ENCODE measurements at regions not wholly inside any gene's neighbourhood (a gene's known extent, or its start where the extent isn't known, plus 50 kb on each side); places are given as distances from the start of the nearest gene placed in this dataset.

DNA sequence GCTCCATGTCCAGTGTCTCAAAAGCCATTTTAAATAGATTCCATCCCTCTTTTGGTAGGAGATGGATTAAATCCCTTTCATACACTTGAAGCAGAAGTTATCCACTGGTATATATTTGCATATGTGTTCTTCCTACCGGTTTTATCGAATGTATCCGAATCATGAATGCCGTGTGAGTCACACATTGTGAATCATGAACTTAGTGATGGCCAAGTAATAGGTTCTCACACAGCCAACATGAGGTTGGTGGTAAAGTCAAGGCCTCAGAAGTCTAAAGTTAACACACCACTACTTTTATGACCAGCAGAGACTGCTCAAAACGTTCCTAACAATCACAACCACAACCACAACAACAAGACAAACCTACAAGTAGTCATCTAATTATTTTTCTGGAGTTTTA, 345.5 kb downstream of the THBS2 start:
- H3K36me3 Mint-ChIP-seq, result no peaks in the 10 kb centered on the region
- H3K9me3 Mint-ChIP-seq, result peaks cover 3% of the 10 kb centered on the region
- no peak overlapping the region for H3K27ac Mint-ChIP-seq
- no peaks in the 10 kb centered on the region for H3K27me3 Mint-ChIP-seq
- H3K4me1 Mint-ChIP-seq, result no peaks in the 10 kb centered on the region
- no peak overlapping the region for H3K4me3 Mint-ChIP-seq
- DNase-seq (ENCODE audit: low spot score in 2 of 2) (no peak), ATAC-seq (ENCODE audit: low read depth) (no peak)

- Mint-ChIP-seq H3K4me3 (no peak overlapping the region), H3K27me3 (no peaks in the 10 kb centered on the region), H3K36me3 (no peaks in the 10 kb centered on the region), H3K4me1 (no peaks in the 10 kb centered on the region), H3K27ac (no peak overlapping the region), H3K9me3 (peaks cover 3% of the 10 kb centered on the region)
- DNase-seq (ENCODE audit: low spot score in 2 of 2) (no peak), ATAC-seq (ENCODE audit: low read depth) (no peak)
Observed at GRCh38 chr6:168906391-168906790, 347.3 kb downstream of the THBS2 start.

DNA sequence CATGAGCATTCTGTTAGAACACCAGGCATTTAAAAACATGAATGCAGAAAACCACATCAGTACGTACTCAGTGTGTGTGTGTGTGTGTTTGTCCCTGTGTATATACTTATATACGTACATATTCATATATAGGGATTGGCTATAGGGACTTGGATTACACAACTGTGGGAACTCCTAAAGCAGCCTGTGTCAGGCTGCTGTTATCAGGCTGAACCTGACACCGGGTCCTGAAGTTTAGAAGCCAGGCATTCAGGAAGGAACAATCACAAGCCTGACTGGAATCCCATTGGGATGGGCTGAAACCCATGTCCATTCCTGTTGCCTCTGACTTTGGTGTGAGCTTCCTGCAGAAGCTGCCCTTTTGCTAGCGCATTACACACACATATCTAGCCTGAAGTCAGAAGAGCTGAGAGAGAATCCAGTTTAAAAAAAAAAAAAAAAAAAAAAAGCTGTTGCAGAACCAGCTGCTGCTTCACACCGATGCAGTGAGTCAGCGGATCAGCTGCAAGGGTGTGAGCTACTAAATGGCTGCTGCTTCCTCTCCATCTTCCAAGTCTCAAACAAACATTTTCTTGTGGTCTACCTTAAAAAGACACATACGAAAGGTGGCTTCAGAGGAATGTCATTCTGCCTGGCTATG, 348.1 kb downstream of the THBS2 start:
- Mint-ChIP-seq H3K4me1 (no peaks in the 10 kb centered on the region), H3K9me3 (peaks cover 3% of the 10 kb centered on the region), H3K27me3 (no peaks in the 10 kb centered on the region), H3K4me3 (no peak overlapping the region), H3K27ac (no peak overlapping the region), H3K36me3 (no peaks in the 10 kb centered on the region)
- no peak for DNase-seq (ENCODE audit: low spot score in 2 of 2)
- no peak for ATAC-seq (ENCODE audit: low read depth)

GRCh38 chr6:168903613-168904345, 349.9 kb downstream of the THBS2 start:
- Mint-ChIP-seq H3K27me3 (peaks cover 9% of the 10 kb centered on the region), H3K4me1 (no peaks in the 10 kb centered on the region), H3K27ac (no peak overlapping the region), H3K9me3 (peaks cover 3% of the 10 kb centered on the region), H3K36me3 (no peaks in the 10 kb centered on the region), H3K4me3 (no peak overlapping the region)
- no peak for ATAC-seq (ENCODE audit: low read depth)
- DNase-seq (ENCODE audit: low spot score in 2 of 2), result no peak

DNA sequence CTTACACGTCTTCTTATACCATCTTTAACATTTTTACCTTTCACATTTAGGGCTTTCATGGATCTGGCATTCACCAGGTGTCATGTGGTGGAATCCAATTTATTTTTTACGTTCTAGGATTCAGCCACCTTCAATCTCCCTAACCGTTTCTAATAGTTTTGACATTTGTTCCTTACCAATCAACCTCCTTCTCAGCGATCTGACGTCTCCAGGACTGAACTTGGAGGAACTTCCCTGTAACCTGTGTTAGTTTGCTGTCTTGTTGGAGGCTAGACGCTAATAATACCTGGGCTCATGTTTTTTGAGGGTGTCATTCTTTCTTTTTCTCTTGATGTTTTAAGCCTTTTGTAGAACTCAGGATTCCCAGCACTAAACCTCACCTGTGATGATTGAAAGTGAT, 351.6 kb downstream of the THBS2 start:
- no peak for DNase-seq (ENCODE audit: low spot score in 2 of 2)
- Mint-ChIP-seq H3K4me1 (no peaks in the 10 kb centered on the region), H3K9me3 (peaks cover 1% of the 10 kb centered on the region), H3K36me3 (no peaks in the 10 kb centered on the region), H3K27me3 (peaks cover 13% of the 10 kb centered on the region), H3K27ac (no peak overlapping the region), H3K4me3 (no peak overlapping the region)
- ATAC-seq (ENCODE audit: low read depth), result no peak

- Mint-ChIP-seq H3K27me3 (peaks cover 13% of the 10 kb centered on the region), H3K4me1 (no peaks in the 10 kb centered on the region), H3K9me3 (peaks cover 1% of the 10 kb centered on the region), H3K36me3 (peaks cover 5% of the 10 kb centered on the region), H3K27ac (no peak overlapping the region), H3K4me3 (no peak overlapping the region)
- ATAC-seq (ENCODE audit: low read depth) (no peak), DNase-seq (ENCODE audit: low spot score in 2 of 2) (no peak)
Observed at GRCh38 chr6:168901076-168901475, 352.6 kb downstream of the THBS2 start.

- no peaks in the 10 kb centered on the region for H3K9me3 Mint-ChIP-seq
- H3K4me1 Mint-ChIP-seq, result peaks cover 5% of the 10 kb centered on the region
- ATAC-seq (ENCODE audit: low read depth) (no peak), DNase-seq (ENCODE audit: low spot score in 2 of 2) (no peak)
- H3K27me3 Mint-ChIP-seq, result peaks cover 13% of the 10 kb centered on the region
- H3K4me3 Mint-ChIP-seq, result no peak overlapping the region
- H3K27ac Mint-ChIP-seq, result no peak overlapping the region
- H3K36me3 Mint-ChIP-seq, result peaks cover 5% of the 10 kb centered on the region
Observed at GRCh38 chr6:168896321-168896720, 357.3 kb downstream of the THBS2 start.

DNA sequence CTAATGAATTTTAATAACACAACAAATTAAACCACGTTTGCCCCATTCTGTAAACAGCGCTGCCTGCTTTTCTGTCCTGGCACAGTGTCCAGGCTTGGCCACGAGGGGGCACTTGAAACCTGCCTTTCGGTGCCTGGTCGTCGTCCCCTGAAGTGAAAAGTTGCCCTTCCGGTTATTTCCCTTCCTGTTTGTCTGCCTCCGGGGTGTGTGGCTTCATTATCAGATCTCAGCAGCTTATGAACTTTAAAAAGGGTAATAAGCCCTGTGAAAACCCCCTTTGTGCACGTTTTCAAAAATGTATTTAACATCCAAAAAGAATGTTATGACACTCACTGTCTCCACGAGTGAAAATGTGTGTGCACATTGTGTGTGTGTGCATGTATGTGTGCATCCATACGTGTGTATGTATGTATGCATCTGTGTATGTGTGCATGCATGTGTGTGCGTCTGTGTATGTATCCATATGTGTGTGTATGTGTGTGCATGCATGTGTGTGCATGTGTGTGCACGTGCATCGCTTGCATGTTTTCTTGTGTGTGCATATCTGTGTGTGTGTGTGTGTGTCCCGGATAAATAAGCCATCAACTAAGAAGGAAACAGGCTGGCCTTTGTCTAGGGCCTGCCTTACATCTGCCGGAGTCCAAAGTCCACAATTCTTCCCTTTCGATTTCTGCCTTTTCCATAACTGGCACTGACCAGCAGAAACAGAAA, 358.4 kb downstream of the THBS2 start:
- peak overlapping the region; percentile 69 for H3K4me3 Mint-ChIP-seq
- no peaks in the 10 kb centered on the region for H3K9me3 Mint-ChIP-seq
- H3K27me3 Mint-ChIP-seq, result peaks cover 13% of the 10 kb centered on the region
- ATAC-seq (ENCODE audit: low read depth) (peak; percentile 79), DNase-seq (ENCODE audit: low spot score in 2 of 2) (peak; percentile 51 to 60)
- peaks cover 5% of the 10 kb centered on the region for H3K36me3 Mint-ChIP-seq
- no peak overlapping the region for H3K27ac Mint-ChIP-seq
- H3K4me1 Mint-ChIP-seq, result peaks cover 5% of the 10 kb centered on the region

GRCh38 chr6:168892031-168892430, 361.6 kb downstream of the THBS2 start:
- DNase-seq (ENCODE audit: low spot score in 2 of 2) (no peak), ATAC-seq (ENCODE audit: low read depth) (no peak)
- peaks cover 5% of the 10 kb centered on the region for H3K36me3 Mint-ChIP-seq
- no peaks in the 10 kb centered on the region for H3K9me3 Mint-ChIP-seq
- H3K27ac Mint-ChIP-seq, result no peak overlapping the region
- H3K27me3 Mint-ChIP-seq, result no peaks in the 10 kb centered on the region
- no peak overlapping the region for H3K4me3 Mint-ChIP-seq
- H3K4me1 Mint-ChIP-seq, result peaks cover 5% of the 10 kb centered on the region

DNA sequence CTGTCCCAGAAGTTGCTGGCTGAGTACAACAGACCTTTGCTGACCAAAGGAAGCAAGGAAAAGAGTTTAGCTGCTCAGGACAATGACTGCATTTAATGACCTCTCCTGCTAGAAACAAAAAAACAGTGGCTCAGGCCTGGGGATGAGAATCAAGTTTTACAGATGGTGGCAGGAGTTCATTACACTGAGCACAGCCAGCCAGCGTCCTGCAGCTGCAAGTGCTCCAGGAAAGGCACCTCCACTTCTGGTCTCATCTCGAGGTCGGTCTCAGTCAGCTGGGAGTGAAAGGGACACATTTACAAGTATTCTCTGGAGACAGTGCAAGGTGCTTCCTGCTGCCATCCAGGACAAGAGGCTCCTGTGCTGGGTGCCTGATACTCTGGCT, 362.7 kb downstream of the THBS2 start:
- Mint-ChIP-seq H3K27me3 (no peaks in the 10 kb centered on the region), H3K9me3 (no peaks in the 10 kb centered on the region), H3K27ac (no peak overlapping the region), H3K4me1 (peaks cover 5% of the 10 kb centered on the region), H3K4me3 (no peak overlapping the region), H3K36me3 (no peaks in the 10 kb centered on the region)
- no peak for ATAC-seq (ENCODE audit: low read depth)
- DNase-seq (ENCODE audit: low spot score in 2 of 2), result no peak

- Mint-ChIP-seq H3K9me3 (no peaks in the 10 kb centered on the region), H3K4me1 (peaks cover 5% of the 10 kb centered on the region), H3K27me3 (no peaks in the 10 kb centered on the region), H3K4me3 (no peak overlapping the region), H3K27ac (no peak overlapping the region), H3K36me3 (no peaks in the 10 kb centered on the region)
- ATAC-seq (ENCODE audit: low read depth) (no peak), DNase-seq (ENCODE audit: low spot score in 2 of 2) (no peak)
Observed at GRCh38 chr6:168890306-168890980, 363.2 kb downstream of the THBS2 start.

DNA sequence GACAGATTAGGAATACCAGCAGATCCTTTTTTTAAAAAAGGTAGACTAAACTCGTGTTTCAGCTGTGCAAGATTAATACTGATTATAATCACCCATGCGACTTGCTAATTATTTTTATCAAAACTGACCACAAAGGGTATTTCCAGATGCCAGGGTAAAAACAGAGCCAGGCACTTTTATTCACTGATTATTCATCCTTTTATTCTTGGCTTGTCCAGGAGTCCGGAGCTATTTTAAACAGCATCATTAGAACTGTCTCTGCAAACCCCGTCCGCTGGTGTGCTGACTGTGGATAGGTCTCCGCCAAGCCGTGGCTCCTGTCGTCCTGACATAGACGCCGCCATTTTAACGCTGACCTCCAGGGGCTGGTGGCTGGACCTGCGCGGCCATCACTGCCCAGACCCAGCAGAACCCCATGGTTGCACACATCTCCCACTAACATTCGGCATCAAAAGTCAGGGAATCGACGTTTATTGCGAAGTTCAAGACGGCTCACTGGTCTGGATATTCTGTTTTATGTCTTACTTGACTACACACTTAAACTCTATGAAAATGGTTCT, 364.8 kb downstream of the THBS2 start:
- no peak for ATAC-seq (ENCODE audit: low read depth)
- Mint-ChIP-seq H3K36me3 (no peaks in the 10 kb centered on the region), H3K4me3 (no peak overlapping the region), H3K27ac (no peak overlapping the region), H3K27me3 (peaks cover under 1% of the 10 kb centered on the region), H3K9me3 (peaks cover under 1% of the 10 kb centered on the region), H3K4me1 (peaks cover 3% of the 10 kb centered on the region)
- DNase-seq (ENCODE audit: low spot score in 2 of 2), result no peak

- H3K27me3 Mint-ChIP-seq, result peaks cover 1% of the 10 kb centered on the region
- ATAC-seq (ENCODE audit: low read depth) (no peak), DNase-seq (ENCODE audit: low spot score in 2 of 2) (no peak)
- no peaks in the 10 kb centered on the region for H3K36me3 Mint-ChIP-seq
- peaks cover 1% of the 10 kb centered on the region for H3K9me3 Mint-ChIP-seq
- H3K4me3 Mint-ChIP-seq, result no peak overlapping the region
- H3K27ac Mint-ChIP-seq, result no peak overlapping the region
- peaks cover 3% of the 10 kb centered on the region for H3K4me1 Mint-ChIP-seq
Observed at GRCh38 chr6:168888102-168888501, 365.5 kb downstream of the THBS2 start.

- Mint-ChIP-seq H3K27me3 (peaks cover 4% of the 10 kb centered on the region), H3K9me3 (peaks cover 1% of the 10 kb centered on the region), H3K4me1 (peaks cover 3% of the 10 kb centered on the region), H3K27ac (no peak overlapping the region), H3K36me3 (no peaks in the 10 kb centered on the region), H3K4me3 (no peak overlapping the region)
- DNase-seq (ENCODE audit: low spot score in 2 of 2) (no peak), ATAC-seq (ENCODE audit: low read depth) (no peak)
Observed at GRCh38 chr6:168887621-168888020, 366.0 kb downstream of the THBS2 start.
